ENCODE measurements at regions not wholly inside any gene's neighbourhood (a gene's known extent, or its start where the extent isn't known, plus 50 kb on each side); places are given as distances from the start of the nearest gene placed in this dataset.

GRCh38 chr1:239951511-239952140 lies 140.1 kb upstream of the FMN2 start:
- peak; percentile 24 for TF ChIP-seq CTCF (IDR thresholded peaks at IDR 0.05; ENCODE audit: insufficient read depth, low read length, poor library complexity, severe bottlenecking)
- TF ChIP-seq EZH2phosphoT487 (conservative IDR thresholded peaks at IDR 0.05; ENCODE audit: low read length) = no peak
